ENCODE measurements at regions not wholly inside any gene's neighbourhood (a gene's known extent, or its start where the extent isn't known, plus 50 kb on each side); places are given as distances from the start of the nearest gene placed in this dataset.

- TF ChIP-seq CTCF (IDR thresholded peaks at IDR 0.05): no peak
- TF ChIP-seq POLR2A (IDR thresholded peaks at IDR 0.05): no peak
Observed at GRCh38 chr1:217968085-217968484, 317.0 kb upstream of the RRP15 start.

Data from adrenal gland (tissue), 5 donors.